GM19452 (cell line): ENCODE measurements at regions not wholly inside any gene's neighbourhood (a gene's known extent, or its start where the extent isn't known, plus 50 kb on each side); places are given as distances from the start of the nearest gene placed in this dataset.
"Not testable (repeated sequence)": the region's sequence is repeated elsewhere in the genome, so short reads cannot be mapped to it uniquely, and the experiment has no call there.

Experiments
- ATAC-seq: cut with Tn5 transposase; IDR thresholded peaks from one replicate; pipeline ENCODE4 v1.9.1; 2021; ENCODE audit not compliant: unreplicated experiment

DNA sequence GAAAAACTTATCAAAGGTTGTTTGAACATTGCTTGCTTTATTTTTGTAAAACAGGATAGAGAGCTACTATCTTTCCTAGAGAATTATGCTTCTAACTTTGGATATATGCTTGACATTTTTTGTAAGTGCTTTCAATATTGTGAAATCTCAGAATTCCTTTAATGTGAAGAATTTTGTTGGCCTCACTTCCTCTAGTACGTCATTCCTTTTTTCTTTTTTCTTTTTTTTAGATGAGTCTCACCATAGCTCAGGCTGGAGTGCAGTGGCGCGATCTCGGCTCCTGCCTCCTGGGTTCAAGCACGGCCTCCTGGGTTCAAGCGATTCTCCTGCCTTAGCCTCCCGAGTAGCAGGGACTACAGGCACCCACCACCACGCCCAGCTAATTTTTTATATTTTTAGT lies 668.1 kb downstream of the RFPL4B start:
- ATAC-seq = no peak

DNA sequence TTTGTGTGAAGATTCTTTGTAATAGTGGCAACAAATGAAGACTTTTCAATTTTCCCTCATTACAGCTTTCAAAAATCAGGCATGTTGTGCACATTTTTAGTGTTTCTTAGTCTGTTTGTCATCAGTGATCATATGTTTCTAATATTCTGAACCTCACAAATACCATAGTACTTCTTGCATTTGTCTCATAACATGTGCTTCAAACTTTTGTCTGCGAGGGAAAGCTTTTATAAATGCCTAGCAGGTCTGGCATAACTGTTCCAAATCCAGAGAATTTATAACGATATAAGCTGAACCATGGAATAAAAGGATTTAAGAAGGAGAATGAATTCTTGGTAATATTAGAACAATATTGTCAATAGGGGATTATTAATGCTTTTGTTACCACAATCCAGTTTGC lies 670.2 kb downstream of the RFPL4B start:
- no peak for ATAC-seq

DNA sequence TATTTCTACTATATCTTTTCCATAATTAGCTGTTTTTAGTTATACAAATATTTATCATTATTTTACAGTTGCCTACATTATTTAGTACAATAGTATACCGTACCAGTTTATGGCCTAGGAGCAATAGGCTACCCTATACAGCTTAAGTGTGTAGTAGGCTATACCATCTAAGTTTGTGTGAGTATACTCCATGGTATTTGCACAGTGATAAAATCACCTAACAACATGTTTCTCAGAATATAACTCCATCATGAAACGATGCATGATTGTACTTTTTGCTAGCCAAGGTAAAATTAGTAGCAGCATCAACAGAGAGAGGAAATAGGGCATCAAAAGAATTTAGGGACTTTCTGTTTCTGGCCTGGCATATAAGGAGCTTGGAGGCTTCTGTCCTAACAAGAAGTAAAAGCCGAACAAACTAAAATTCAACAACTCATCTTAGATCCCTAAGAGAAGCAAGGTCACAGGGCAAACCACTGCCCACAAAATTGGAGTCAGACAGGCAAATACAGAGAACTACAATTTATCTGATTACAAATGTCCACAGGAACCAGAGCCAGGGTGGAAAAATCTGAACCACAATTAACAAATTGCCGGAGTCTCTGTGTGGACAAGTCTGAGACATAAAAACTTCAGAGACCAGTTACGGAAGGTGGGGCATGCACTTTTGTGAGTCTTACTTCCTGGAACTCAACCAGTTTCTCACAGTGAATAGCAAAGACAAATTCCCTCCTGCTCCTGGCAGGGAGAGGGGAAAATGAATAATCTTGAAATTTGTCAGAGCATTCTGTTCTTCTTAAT lies 671.4 kb downstream of the RFPL4B start:
- no peak for ATAC-seq

DNA sequence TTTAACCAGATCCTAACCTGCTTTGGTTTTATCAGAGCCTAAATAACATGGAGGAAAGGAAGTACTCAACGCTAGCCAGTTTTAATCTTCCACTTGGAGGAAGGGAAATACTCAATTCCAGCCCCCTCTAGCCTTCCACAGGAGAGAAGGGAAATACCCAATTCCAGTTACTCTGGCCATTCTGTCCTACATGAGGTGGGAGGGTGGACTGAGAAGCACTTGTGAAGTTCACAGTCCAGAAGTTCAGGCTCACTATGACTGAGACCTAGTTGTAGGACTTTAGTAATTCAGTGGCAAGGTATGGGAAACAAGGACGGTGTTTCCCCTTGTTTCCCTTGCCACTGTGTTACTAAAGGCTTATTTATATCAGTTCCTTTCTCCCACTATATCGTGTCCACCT lies 672.0 kb downstream of the RFPL4B start:
- ATAC-seq = no peak

DNA sequence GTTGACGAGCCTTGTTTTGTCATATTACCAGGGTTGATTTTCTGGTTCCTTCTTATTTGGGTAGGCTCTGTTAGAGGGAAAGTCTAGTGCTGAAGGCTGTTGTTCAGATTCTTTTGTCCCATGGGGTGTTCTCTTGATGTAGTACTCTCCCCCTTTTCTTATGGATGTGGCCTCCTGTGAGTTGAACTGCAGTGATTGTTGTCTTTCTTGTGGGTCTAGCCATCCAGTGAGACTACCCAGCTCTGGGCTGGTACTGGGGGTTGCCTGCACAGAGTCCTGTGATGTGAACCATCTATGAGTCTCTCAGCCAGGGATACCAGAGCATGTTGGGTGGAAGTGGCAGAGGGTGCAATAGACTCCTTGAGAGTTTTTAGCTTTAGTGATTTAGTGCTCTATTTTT lies 680.6 kb downstream of the RFPL4B start:
- no peak for ATAC-seq

DNA sequence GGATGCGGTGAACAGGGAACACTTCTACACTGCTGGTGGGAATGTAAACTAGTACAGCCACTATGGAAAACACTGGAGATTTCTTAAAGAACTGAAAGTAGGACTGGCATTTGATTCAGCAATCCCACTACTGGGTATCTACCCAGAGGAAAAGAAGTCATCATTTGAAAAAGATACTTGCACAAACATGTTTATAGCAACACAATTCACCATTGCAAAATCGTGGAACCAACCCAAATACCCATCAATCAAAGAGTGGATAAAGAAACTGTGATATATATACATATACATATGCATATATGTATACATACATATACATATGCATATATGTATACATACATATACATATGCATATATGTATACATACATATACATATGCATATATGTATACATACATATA lies 682.0 kb downstream of the RFPL4B start:
- ATAC-seq = not testable (repeated sequence)

DNA sequence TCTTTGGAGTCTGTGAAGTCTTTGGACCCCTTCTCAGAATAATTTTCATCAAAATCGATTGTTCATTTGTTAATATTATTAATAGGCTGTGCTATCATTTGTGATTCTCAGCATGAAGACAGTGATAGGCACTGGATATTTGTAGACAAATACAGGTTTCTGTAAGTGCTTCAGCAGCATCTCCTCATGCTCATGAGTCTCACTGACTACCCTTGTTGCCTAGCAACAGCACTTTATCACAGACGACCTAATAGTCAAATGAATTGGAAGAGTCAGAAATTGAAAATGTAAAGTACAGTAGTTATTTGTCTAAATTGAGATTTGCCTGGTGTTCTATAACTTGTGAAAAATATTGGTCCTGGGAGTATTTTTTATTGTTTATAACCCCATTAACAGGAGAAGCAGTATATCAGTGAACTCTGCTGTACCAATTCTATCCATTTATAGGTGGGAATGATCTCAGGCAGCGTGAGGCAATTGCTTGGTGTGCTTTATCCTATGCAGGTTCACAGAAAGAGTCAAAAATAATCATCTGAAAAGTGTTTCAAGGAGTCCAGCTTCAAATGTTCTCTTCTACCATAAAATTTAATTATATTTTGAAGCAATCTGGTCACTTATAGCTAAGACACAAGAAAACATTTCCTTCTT lies 684.6 kb downstream of the RFPL4B start:
- ATAC-seq = no peak

DNA sequence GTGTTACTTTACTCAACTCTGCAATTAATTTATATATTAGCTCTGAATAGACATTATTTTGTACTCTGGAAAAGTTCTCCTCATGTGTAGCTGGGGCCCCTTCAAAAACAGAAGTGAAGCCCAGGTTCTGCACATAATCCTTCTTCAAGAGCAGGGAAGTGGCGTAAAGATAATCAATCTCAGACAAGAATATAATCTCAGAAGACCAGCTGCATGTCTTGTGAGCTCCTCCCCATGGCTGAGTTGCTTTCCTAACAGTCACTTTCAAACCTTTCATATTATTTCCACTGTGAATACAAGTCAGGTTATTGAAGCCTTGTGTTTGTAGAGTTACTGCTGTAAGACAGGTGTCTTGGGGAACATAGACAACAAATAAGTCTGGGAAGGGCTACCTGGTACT lies 691.9 kb downstream of the RFPL4B start:
- ATAC-seq = no peak

- ATAC-seq = no peak
Measured at GRCh38 chr6:113047148-113047547, 700.0 kb downstream of the RFPL4B start.

DNA sequence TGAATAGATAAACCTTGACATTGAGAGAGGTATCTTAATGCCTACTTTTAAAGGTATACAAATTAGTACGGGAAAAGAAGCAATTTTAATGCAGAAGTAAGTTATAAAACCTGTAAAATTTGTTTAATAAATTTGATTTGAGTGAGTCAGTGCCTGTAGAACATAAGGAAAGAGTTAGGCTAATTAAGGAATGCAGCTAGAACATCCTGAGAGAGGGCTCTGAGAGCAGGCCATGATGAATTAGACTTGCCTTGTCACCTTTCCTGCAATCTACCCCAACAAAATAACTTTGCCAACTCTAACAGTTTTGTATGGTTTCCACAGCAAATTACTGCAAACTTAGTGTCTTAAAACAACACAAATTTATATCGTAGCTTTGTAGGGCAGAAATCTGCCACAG lies 700.8 kb downstream of the RFPL4B start:
- no peak for ATAC-seq

DNA sequence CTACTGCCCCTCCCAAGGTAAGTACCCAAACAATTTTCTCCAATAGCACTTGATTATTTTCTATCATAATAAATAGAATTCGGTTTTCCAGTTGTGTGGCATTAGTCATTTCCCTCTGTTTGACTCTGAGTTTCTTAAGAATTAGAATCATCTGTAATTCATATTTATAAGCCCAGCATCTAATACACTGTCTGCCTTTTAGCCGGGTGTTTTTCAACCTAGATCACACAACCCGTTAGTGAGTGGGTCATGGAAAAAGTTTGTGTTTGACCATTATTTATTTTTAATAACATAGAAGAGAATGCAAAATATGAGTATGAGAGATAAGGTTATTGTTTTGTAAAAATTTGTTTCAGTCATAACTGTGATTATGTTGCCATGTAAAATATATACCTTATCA lies 701.6 kb downstream of the RFPL4B start:
- no peak for ATAC-seq

- no peak for ATAC-seq
Measured at GRCh38 chr6:113049190-113049589, 702.1 kb downstream of the RFPL4B start.

- no peak for ATAC-seq
Measured at GRCh38 chr6:113050010-113050858, 703.1 kb downstream of the RFPL4B start.

GRCh38 chr6:113050979-113051378 lies 703.8 kb downstream of the RFPL4B start:
- no peak for ATAC-seq

DNA sequence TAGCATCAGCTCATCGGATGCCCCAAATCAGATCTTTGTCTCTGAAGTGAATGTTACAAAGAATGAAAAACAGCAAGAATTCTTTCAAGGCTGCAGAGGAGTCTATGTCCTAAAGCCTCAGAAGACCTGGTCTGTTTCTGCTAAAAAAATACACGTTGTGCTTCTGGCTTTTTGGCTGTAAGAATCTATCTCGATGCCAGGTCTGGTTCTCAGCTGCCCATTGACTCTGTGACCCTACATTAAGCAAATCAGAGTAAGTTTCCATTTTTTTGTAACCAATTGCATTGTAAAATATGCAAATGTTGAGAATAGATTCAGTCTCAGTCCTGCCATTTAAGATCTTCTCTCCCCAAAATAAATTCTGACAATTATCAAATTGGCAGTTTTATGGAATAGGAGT lies 705.4 kb downstream of the RFPL4B start:
- no peak for ATAC-seq

GRCh38 chr6:113055061-113055460 lies 707.9 kb downstream of the RFPL4B start:
- ATAC-seq = no peak

- no peak for ATAC-seq
Measured at GRCh38 chr6:113055998-113056397, 708.9 kb downstream of the RFPL4B start.

GRCh38 chr6:113057567-113058053 lies 710.5 kb downstream of the RFPL4B start:
- no peak for ATAC-seq

GRCh38 chr6:113060664-113061063 lies 713.5 kb downstream of the RFPL4B start:
- ATAC-seq = no peak

DNA sequence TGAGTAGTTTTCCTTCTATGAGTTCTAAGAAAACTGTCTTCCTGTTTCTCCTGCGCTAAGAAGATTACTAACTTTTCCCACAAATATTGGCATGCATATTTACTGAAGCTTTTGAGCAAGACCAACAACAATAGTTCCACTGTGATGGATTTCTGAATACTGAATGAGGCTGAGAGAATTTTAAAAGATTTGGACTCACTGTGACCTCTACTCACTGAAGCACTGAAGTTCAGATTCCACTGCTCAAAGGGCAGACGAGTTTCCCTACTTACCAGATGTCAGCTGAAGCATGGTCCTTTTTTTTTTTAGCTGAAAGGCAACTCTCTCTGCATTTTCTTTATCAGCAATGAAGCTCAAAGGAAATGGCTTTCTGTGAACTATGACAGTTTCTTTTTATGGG lies 718.5 kb downstream of the RFPL4B start:
- no peak for ATAC-seq

DNA sequence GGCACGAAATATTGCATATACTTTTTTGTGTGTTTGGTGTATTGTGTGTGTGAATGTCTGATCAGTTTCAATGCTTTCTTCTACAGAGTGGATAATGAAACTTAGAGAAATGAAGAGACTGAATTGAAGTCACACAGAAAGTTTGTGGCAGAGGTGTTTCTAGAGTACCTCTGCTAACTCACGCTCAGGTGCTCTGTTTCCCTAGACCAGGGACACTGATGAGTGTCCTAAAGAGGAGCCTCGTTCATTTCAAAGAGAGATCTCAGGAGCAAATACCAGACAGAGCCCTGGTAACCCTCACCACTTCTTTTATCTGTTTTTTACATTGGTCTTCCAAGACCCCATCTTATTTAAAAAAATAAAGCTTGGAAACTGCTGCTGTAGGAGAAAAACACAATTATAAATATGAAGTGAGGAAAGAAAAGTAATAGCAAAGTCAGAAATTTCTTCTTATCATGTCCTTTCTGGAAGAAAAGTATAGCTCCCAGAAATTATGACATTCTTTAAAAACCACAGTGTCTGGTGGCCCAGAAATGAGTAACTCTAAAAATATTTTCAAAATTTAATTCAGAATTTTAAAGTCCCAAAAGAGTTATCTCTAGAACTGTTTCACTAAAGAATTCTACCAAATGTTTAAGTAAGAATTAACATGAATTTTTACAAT lies 720.6 kb downstream of the RFPL4B start:
- no peak for ATAC-seq
